HG02943 (cell line): ENCODE measurements at regions not wholly inside any gene's neighbourhood (a gene's known extent, or its start where the extent isn't known, plus 50 kb on each side); places are given as distances from the start of the nearest gene placed in this dataset.
"Not testable (repeated sequence)": the region's sequence is repeated elsewhere in the genome, so short reads cannot be mapped to it uniquely, and the experiment has no call there.

Source experiments
- ATAC-seq: cut with Tn5 transposase; IDR thresholded peaks from one replicate; pipeline ENCODE4 v1.9.1; 2021; ENCODE audit warnings: mild to moderate bottlenecking, low read depth, moderate library complexity; ENCODE audit not compliant: unreplicated experiment

DNA sequence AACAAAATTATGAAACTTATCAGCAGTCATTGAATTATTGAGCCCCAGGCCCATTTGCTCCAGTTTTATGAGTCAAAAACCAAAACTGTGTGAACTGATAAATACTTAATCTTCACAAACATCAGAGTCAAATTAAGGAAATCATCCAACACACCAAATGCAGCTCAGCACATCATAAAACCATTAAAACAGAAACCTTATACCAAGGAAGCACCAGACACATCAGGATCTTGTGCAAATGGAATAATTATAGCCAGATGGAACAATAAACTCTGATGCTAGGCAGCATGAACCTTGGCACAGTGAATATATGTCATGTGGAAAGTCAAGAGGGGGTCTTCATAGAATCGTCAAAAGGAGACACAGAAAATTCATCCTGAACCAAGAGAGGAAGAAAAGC is 410.7 kb upstream of the API5 start:
- no peak for ATAC-seq

DNA sequence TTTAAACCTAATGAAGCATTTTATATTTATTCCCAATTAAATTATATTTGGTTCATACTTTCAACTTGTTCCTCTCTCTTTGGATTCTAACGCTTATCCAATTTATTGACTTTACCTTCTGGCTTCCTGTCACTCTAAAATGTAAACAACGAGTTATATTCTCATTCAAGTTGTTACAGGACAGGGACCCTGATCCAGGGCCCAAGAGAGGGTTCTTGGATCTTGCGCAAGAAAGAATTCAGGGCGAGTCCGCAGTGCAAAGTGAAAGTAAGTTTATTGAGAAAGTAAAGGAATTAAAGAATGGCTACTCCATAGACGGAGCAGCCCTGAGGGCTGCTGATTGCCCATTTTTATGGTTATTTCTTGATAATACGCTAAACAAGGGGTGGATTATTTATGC is 405.6 kb upstream of the API5 start:
- no peak for ATAC-seq

GRCh38 chr11:42913731-42914130 is 398.1 kb upstream of the API5 start:
- ATAC-seq: no peak

GRCh38 chr11:42923651-42924050 is 388.1 kb upstream of the API5 start:
- no peak for ATAC-seq

DNA sequence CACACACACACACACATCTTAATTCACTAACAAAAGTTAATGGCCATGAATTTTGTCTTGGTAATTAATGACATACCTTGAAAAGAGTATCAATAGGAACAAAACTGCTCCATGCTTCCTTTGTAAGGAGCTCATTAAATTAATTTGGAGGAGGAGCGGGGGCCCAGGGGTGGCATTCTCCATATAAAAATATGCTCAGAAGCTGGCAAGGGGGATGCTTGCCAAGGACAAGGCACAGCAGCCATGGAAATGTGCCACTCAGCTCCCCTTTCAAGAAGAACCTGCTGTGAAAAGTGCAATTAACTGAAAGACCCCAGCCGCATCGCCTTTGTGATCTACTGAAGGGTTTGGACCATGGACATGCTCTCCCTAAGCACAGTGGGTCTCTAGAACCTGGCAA is 385.9 kb upstream of the API5 start:
- ATAC-seq: no peak

DNA sequence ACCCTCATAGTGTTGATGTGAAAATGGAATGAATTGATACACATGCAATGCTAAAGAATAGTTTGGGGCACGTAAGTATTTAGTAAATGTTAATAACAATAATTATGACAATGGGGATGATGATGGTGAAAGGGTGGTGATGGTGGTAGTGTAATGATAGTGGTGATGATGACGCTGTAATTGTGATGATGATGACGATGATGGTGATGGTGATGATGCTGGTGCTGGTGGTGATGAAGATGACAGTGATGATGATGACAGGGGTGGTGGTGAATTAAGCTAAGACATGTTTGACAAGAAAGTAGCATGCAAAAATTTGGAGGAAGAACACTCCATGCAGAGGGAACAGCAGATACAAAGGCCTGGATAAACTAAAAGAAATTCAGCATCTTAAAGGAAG is 364.4 kb upstream of the API5 start:
- no peak for ATAC-seq

DNA sequence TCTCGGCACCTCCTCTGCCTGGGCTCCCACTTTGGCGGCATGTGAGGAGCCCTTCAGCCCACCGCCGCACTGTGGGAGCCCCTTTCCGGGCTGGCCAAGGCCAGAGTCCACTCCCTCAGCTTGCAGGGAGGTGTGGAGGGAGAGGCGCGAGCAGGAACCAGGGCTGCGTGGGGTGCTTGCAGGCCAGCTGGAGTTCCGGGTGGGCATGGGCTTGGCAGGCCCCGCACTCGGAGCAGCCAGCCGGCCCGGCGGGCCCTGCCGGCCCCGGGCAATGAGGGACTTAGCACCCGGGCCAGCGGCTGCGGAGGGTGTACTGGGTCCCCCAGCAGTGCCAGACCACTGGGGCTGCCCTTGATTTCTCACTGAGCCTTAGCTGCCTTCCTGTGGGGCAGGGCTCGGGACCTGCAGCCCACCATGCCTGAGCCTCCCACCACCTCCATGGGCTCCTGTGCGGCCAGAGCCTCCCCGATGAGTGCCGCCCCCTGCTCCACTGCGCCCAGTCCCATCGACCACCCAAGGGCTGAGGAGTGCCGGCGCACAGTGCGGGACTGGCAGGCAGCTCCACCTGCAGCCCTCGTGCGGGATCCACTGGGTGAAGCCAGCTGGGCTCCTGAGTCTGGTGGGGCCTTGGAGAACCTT is 361.9 kb upstream of the API5 start:
- ATAC-seq: not testable (repeated sequence)

DNA sequence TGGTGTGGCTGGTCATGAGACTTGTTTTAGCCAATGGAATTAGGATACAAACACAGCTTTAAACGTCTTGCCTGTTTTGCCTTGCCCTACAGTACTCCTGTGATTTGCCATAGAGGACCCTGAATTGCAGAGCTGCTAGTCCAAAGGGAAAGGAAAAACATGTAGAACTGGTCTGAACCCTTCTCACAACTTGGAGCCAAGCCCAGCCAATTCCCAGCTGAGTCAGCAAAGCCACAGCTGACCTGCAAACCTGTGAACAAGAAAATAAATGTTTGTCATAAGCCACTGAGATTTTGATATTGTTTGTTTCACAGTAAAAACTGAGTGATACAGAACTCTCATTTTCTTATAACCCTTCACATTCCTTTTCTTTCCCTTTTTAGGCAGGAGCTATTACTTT is 360.5 kb upstream of the API5 start:
- ATAC-seq: no peak

- no peak for ATAC-seq
These were observed 354.0 kb upstream of the API5 start for GRCh38 chr11:42957831-42958230.

DNA sequence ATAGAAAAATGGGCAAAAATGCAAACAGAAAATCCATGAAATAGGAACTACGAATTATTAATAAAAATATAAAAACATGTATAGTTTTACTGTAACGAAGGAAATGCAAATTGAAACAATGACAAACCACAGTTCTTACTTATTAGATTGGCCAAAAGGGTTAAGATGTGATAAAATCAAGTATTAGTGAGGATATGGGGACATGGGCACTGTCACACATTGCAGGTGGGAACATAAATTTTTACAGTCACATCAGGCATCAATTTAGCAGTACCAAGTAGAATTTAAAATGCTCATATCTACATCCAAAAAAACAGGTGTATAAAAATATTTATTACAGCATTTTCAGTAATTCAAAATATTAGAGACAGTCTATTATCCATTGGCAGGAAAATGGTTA is 353.2 kb upstream of the API5 start:
- no peak for ATAC-seq

DNA sequence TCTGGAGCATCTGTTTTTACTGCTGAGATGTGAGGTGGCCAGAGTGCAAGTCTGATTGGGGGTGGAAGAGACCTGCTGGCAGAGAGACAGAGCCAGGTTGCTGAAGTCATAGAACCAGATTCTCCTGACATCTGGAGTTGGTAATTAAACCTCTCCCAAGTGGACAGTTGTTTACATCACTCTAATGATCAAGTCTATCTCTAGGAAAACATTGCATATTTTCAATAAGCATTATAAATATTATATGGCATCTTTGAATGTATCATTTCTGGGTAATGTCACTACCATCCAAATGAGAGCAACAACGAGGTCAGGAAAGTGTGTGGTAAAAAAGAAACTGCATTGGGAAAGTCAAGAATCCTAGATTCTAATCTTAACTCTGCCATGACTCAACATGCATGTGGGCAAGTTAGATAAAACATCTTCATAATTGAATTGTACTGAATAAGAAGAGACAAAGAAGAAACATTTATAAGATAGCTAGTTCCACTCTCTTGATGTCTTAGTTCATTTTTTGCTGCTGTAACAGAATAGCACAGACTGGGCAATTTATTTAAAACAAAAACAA is 351.2 kb upstream of the API5 start:
- ATAC-seq: no peak

DNA sequence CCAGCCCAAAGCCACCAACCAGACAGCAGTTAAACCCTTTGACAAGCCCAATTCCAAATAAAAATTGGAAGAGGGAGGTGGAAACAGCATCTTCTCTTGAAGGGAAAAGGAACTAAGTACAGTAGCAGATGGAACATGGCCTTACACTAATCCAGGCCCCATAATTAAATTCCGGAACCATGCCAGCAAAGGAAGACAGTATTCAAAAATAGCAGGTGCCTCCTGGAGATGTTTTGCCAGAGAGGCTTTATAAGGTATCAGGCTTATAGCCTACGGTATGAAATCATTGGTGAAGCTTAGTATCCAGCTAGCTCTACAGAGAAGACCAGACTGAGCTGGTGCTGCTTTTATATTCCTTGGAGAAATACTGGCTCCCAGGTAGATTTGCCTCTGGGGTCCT is 344.1 kb upstream of the API5 start:
- ATAC-seq: no peak

DNA sequence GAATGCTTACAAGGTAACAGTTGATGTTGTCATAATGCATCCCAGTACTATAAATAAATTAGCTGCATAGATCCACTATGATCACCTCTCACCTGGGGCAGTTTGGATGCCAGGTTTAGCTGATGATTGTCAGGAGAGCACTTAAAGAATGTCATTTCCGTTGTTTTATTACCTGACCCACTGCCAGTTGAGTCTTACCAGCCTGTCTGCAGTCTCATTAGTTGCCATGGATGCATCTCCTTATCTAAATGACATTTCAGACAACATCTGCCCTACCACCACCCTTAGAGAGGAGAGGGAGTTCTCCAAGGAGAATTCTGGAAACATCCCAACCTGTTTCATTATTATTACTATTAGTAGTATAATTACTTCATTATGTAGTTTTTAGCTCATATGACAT is 339.1 kb upstream of the API5 start:
- no peak for ATAC-seq

DNA sequence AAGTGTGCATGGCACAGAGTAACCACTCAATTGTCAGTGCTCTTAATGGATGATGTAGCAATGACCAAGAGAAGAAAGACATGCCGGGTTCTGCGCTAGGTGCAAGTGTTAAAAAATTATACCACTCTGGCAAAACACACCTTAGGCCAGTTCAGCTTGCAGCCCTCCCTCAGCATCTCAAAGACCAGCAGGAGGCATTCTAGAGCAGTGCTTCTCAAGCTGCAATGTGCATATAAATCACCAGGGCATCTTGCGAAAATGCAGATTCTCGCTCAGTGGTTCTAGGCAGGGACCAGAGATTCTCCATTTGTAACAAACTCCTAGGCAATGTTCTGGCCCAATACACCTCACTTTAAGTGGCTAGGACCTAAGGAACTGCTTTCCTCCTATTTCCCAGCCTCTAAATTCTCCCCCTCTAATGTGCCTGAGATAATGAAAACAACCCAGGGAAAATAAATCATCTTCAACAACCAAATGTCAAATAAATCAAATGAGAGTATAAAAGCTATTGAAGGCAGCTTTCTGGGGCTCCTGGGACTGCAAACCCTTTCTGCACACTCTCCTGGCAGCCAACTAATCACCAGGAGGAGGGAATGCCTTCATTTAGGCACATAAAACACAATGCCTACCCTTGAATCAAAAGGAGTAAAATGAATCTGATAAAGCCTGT is 337.2 kb upstream of the API5 start:
- no peak for ATAC-seq

- ATAC-seq: no peak
These were observed 336.6 kb upstream of the API5 start for GRCh38 chr11:42975180-42975529.

- ATAC-seq: no peak
These were observed 335.1 kb upstream of the API5 start for GRCh38 chr11:42976636-42977217.

GRCh38 chr11:42992594-42992993 is 319.2 kb upstream of the API5 start:
- no peak for ATAC-seq

- ATAC-seq: no peak
These were observed 315.1 kb upstream of the API5 start for GRCh38 chr11:42996421-42997307.

DNA sequence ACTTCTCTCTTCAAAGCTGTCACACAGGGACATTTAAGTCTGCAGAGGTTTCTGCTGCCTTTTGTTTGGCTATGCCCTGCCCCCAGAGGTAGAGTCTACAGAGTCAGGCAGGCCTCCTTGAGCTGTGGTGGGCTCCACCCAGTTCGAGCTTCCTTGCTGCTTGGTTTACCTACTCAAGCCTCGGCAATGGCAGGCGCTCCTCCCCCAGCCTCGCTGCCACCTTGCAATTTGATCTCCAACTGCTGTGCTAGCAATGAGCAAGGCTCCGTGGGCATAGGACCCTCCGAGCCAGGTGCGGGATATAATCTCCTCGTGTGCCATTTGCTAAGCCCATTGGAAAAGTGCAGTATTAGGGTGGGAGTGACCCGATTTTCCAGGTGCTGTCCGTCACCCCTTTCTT is 306.9 kb upstream of the API5 start:
- ATAC-seq: not testable (repeated sequence)

DNA sequence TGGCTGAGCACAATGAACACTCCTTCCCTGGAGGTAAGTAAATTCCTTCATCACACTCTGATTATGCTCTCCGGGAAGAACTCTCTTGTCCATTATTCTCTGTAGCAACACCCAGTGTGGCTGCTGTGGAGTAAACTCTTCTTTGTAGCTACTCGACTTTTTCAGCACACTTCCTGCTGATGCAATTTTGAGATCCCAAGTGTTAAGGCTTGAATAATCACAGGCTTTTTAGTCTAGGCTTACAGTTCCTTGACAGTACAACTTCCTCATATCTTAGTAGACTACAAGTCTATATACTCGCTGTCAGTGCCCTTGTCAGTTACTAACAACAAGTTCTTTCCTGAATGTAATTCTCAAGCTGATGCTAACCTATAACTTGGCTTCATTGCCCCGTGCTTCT is 301.8 kb upstream of the API5 start:
- ATAC-seq: no peak

- ATAC-seq: no peak
These were observed 299.2 kb upstream of the API5 start for GRCh38 chr11:43012606-43013005.
